GM10248 (cell line): ENCODE measurements at regions not wholly inside any gene's neighbourhood (a gene's known extent, or its start where the extent isn't known, plus 50 kb on each side); places are given as distances from the start of the nearest gene placed in this dataset.

Experiments
- CTCF ChIA-PET: fragments of 300-600 bp; sonication (Branson Sonifier 250); formaldehyde crosslinking; extraction: SDS; loops from one replicate; lab custom pipeline; 2021; ENCODE audit warnings: antibody characterized with exemption; lab: Yijun Ruan, JAX
- POLR2A ChIA-PET: fragments of 350-650 bp; sonication (Branson Sonifier 250); formaldehyde crosslinking; extraction: SDS; loops from one replicate; lab custom pipeline; 2020; ENCODE audit warnings: antibody characterized with exemption; lab: Yijun Ruan, JAX
- DNase-seq: peaks from one replicate; pipeline ENCODE4 v3.0.0; 2012; ENCODE audit errors: extremely low spot score
- TF ChIP-seq, protein P1 (sequence below): IDR thresholded peaks from 2 replicates; pipeline ENCODE4 v1.5.1; 2012; ENCODE audit warnings: mild to moderate bottlenecking, low read depth; ENCODE audit errors: extremely low read depth, missing control alignments, control extremely low read depth

DNA sequence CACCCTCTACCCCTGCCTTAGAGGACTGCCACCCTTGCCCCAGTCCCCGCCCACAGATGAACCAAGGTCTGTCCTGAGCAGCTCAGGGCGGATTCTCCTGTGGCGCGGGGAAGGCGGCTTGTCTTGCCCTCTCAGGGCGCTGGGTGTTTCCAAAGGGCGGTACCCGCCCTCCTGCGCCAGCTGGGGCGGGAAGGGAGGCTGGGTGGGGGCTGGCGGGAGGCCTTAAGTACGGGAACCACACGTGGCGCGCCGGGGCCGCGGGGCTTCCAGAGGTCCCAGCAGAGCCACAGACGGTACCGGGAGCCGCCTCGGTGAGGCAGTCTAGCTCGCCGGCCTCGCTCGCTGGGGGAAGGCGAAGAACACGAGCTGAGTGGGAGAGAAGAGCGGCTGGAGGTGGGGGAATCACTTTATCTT is 361.1 kb downstream of the MID1IP1 start:
- peak; percentile 36 for DNase-seq
- TF ChIP-seq, protein P1, sequence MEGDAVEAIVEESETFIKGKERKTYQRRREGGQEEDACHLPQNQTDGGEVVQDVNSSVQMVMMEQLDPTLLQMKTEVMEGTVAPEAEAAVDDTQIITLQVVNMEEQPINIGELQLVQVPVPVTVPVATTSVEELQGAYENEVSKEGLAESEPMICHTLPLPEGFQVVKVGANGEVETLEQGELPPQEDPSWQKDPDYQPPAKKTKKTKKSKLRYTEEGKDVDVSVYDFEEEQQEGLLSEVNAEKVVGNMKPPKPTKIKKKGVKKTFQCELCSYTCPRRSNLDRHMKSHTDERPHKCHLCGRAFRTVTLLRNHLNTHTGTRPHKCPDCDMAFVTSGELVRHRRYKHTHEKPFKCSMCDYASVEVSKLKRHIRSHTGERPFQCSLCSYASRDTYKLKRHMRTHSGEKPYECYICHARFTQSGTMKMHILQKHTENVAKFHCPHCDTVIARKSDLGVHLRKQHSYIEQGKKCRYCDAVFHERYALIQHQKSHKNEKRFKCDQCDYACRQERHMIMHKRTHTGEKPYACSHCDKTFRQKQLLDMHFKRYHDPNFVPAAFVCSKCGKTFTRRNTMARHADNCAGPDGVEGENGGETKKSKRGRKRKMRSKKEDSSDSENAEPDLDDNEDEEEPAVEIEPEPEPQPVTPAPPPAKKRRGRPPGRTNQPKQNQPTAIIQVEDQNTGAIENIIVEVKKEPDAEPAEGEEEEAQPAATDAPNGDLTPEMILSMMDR = peak; percentile 34
- ChIA-PET POLR2A (no interaction called here), CTCF (interaction anchor here (1.4 to 3.1 kb wide), 5 partner anchors 8 to 394 kb away, joined by 3 to 12 read pairs (median 5); no protein-coding TSS in a partner anchor)

DNA sequence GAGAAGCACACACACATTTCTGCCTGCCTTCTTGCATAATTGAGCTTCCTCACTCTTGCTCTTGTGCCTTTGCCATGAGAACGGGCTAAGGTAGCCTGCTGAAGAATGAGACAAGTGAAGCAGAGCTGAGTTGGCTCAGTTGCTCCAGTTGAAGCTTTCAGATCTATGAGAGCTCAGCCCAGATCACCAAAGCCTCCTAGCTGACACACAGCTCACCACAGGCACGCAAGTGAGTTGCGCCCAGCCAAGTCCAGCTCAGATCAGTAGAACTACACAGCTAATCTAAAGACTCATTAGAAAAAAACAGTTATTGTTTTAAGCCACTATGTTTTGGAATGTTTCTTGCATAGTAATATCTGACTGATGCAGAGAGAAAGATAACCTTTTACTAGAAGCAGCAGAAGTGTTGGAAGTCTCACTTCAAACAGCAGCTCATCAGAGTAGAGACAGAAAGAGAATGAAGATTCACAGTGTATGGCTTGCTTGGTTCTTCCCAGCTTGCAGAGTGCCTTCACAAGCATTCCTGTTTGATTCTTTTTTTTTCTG is 362.4 kb downstream of the MID1IP1 start:
- POLR2A ChIA-PET = no interaction called here
- TF ChIP-seq, protein P1 = no peak
- DNase-seq = no peak
- CTCF ChIA-PET = interaction anchor here (1.2 to 3.1 kb wide), 6 partner anchors 9 to 396 kb away, joined by 3 to 12 read pairs (median 5); no protein-coding TSS in a partner anchor

GRCh38 chrX:39164212-39164611 is 363.0 kb downstream of the MID1IP1 start:
- TF ChIP-seq, protein P1 = no peak
- ChIA-PET POLR2A (no interaction called here), CTCF (interaction anchor here (1.2 to 3.1 kb wide), 4 partner anchors 9 to 396 kb away, joined by 4 to 12 read pairs (median 6); no protein-coding TSS in a partner anchor)
- DNase-seq = no peak

GRCh38 chrX:39165185-39165584 is 363.9 kb downstream of the MID1IP1 start:
- CTCF ChIA-PET = interaction anchor here (1.2 kb wide), 1 partner anchor 16 kb away, joined by 3 read pairs; no protein-coding TSS in a partner anchor
- TF ChIP-seq, protein P1 = no peak
- no peak for DNase-seq
- POLR2A ChIA-PET = no interaction called here

DNA sequence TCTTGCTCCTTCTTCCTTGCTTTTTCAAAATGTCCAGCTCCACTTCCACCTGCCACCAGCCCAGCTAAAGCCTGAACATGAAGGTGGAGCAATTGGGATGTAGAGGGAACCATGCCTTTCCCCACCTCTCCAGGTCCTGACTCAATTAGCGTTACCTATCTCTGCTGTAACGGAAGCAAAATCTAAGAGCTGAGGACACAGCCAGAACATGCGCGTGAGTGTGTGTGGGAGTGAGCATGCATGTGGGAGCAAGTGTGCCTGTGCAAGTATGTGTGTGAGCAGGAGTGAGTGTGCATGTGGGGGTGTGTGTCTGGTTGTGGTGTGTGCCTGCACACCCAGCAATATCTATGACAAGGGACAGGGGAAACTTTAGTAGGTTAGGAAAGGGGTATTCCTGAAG is 364.5 kb downstream of the MID1IP1 start:
- ChIA-PET CTCF (interaction anchor here (1.2 kb wide), 1 partner anchor 16 kb away, joined by 3 read pairs; no protein-coding TSS in a partner anchor), POLR2A (no interaction called here)
- TF ChIP-seq, protein P1 = no peak
- no peak for DNase-seq

GRCh38 chrX:39167791-39168190 is 366.5 kb downstream of the MID1IP1 start:
- DNase-seq = no peak
- POLR2A ChIA-PET = no interaction called here
- CTCF ChIA-PET = interaction anchor here (1.0 kb wide), 1 partner anchor 19 kb away, joined by 4 read pairs; no protein-coding TSS in a partner anchor
- TF ChIP-seq, protein P1 = no peak
